Peyer's patch (tissue), 4 donors: ENCODE measurements at regions not wholly inside any gene's neighbourhood (a gene's known extent, or its start where the extent isn't known, plus 50 kb on each side); places are given as distances from the start of the nearest gene placed in this dataset.

Experiments used
- CTCF ChIP-seq, 6 experiments: fragments of 450-650 bp in 4 of 6; fragments of 200-600 bp in 2 of 6; sonication (generic) in 1 of 6; IDR thresholded peaks; one replicate each; pipeline ENCODE4 v1.5.1; 2017 to 2019; ENCODE audit warnings: antibody characterized with exemption in 6 of 6, mild to moderate bottlenecking in 3 of 6, moderate library complexity in 1 of 6
- POLR2A ChIP-seq, 2 donors: fragments of 450-650 bp; IDR thresholded peaks; one replicate each; pipeline ENCODE4 v1.5.1; 2017; ENCODE audit warnings: antibody characterized with exemption in 2 of 2, mild to moderate bottlenecking in 2 of 2, moderate library complexity in 2 of 2

- TF ChIP-seq CTCF (IDR thresholded peaks at IDR 0.05) (no peak), POLR2A (IDR thresholded peaks at IDR 0.05) (no peak)
Measured at GRCh38 chr2:118762290-118762689, 85.2 kb downstream of the EN1 start.
